Retinal pigment epithelial cell (primary cell): ENCODE measurements at regions not wholly inside any gene's neighbourhood (a gene's known extent, or its start where the extent isn't known, plus 50 kb on each side); places are given as distances from the start of the nearest gene placed in this dataset.

Experiments used
- DNase-seq: peaks from one replicate; pipeline ENCODE4 v3.0.0-alpha.2; 2010; ENCODE audit warnings: low read depth
- H3K4me3 ChIP-seq: 2 replicates; pipeline ENCODE4 v1.5.1; 2011; ENCODE audit warnings: mild to moderate bottlenecking, low read length, control low read depth, moderate library complexity
- TF ChIP-seq, protein P1 (sequence below): conservative IDR thresholded peaks from 2 replicates; pipeline ENCODE4 v1.5.1; 2011; ENCODE audit warnings: low read depth, low read length, control low read depth, inconsistent platforms

GRCh38 chr21:22710721-22711120 lies 1712.5 kb downstream of the NCAM2 start:
- no peak for DNase-seq
- H3K4me3 ChIP-seq: no peak overlapping the region
- TF ChIP-seq, protein P1, sequence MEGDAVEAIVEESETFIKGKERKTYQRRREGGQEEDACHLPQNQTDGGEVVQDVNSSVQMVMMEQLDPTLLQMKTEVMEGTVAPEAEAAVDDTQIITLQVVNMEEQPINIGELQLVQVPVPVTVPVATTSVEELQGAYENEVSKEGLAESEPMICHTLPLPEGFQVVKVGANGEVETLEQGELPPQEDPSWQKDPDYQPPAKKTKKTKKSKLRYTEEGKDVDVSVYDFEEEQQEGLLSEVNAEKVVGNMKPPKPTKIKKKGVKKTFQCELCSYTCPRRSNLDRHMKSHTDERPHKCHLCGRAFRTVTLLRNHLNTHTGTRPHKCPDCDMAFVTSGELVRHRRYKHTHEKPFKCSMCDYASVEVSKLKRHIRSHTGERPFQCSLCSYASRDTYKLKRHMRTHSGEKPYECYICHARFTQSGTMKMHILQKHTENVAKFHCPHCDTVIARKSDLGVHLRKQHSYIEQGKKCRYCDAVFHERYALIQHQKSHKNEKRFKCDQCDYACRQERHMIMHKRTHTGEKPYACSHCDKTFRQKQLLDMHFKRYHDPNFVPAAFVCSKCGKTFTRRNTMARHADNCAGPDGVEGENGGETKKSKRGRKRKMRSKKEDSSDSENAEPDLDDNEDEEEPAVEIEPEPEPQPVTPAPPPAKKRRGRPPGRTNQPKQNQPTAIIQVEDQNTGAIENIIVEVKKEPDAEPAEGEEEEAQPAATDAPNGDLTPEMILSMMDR: no peak

DNA sequence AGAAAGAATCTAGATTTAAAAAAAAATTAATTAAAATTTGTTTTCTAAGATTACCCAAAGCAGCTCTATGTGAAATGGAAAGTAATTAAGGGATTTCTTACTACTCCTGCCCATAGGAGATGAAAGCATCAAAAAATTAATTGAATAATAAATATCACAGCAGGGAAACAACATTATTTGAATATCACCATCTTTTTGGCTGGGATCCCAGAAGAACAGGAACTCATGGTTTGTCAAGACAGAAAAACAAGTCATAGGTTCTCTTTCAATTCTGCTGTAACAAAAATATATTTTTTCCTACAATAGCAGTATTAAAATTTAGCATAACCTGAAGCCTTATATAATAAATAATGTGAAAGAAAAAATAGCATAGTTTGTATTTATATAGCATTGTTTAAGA lies 1713.4 kb downstream of the NCAM2 start:
- no peak overlapping the region for H3K4me3 ChIP-seq
- TF ChIP-seq, protein P1: no peak
- no peak for DNase-seq

GRCh38 chr21:22725436-22725835 lies 1727.2 kb downstream of the NCAM2 start:
- no peak for DNase-seq
- TF ChIP-seq, protein P1: no peak
- H3K4me3 ChIP-seq: no peak overlapping the region

DNA sequence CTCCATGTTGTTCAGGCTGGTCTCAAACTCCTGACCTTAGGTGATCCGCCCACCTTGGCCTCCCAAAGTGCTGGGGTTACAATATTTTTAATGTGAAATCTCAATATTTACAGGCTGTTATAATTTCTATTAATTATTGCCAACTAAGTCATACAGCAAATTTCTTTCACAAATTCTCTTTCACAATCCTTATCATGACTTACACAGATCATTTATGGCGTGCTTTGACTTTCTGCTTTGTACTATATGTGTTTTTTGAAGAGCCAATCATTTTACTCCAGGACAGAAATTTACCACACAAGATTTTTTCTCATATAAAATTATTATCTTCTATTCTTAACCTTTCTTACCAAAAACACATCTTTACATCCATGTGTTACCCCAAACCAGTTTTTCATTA lies 1729.9 kb downstream of the NCAM2 start:
- DNase-seq: no peak
- TF ChIP-seq, protein P1: no peak
- H3K4me3 ChIP-seq: no peak overlapping the region

DNA sequence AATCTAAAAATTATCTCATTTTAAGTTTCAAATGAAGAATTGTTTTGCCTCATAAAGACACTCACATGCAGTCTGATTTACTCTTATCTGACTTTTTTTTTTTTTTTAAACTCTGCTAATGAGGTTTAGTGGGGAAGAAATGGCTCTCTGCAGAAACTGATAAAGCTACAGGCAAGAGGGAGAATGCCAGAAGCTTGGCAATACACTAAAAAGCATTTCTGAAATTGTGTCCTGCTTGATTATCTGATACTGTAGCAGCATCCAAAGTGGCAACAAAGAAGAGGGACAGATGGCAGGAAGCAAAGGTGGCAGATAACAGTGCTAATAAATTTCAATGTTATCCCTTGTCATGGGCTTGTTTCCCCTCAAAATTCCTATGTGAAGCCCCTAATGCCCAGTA lies 1744.9 kb downstream of the NCAM2 start:
- DNase-seq: no peak

DNA sequence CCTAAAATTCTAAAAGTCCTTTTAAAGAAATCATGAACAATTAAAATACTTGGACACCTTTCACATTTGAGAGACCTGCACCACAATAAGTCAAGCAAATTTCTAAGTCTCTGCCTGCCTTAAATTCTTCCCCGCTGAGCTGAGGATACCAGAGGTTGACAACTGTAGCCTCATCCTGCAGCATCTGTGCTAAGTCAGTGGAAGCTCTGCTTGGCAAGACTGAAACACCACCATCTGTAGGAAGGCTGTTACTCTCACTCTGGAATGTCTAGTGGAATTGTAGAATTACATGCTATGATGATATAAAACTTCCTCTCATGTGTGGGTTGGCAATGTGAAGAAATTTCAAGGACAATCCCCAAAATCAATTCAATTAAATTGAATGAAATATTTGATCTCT lies 1756.5 kb downstream of the NCAM2 start:
- DNase-seq: no peak
- H3K4me3 ChIP-seq: no peak overlapping the region
- TF ChIP-seq, protein P1: no peak

More for the DNA sequence above, 1744.9 kb downstream of the NCAM2 start:
- TF ChIP-seq, protein P1: no peak
- no peak overlapping the region for H3K4me3 ChIP-seq

- TF ChIP-seq, protein P1: no peak
- no peak overlapping the region for H3K4me3 ChIP-seq
- peak; percentile 6 for DNase-seq
Measured at GRCh38 chr21:22758478-22758877, 1760.3 kb downstream of the NCAM2 start.
